Neural cell (in vitro differentiated cells): ENCODE measurements at regions not wholly inside any gene's neighbourhood (a gene's known extent, or its start where the extent isn't known, plus 50 kb on each side); places are given as distances from the start of the nearest gene placed in this dataset.

ENCODE experiments used
- EP300 ChIP-seq: fragments of 450-650 bp; conservative IDR thresholded peaks from 2 replicates; pipeline ENCODE4 v1.6.1; 2014; ENCODE audit warnings: antibody characterized with exemption, mild to moderate bottlenecking, moderate library complexity; ENCODE audit not compliant: poor library complexity, severe bottlenecking
- EZH2 ChIP-seq: fragments of 200-600, 300-800 bp; shearing (Covaris generic), sonication (generic); IDR thresholded peaks from 2 replicates; pipeline ENCODE4 v1.6.1; 2014; ENCODE audit warnings: antibody characterized with exemption, low read length, borderline replicate concordance, mild to moderate bottlenecking; ENCODE audit not compliant: insufficient read depth, poor library complexity, severe bottlenecking
- MXI1 ChIP-seq: fragments of 450-650 bp; conservative IDR thresholded peaks from 2 replicates; pipeline ENCODE4 v1.6.1; 2014; ENCODE audit warnings: antibody characterized with exemption, mild to moderate bottlenecking; ENCODE audit not compliant: poor library complexity, severe bottlenecking
- POLR2AphosphoS5 ChIP-seq: IDR thresholded peaks from 2 replicates; pipeline ENCODE4 v1.6.1; 2012
- RAD21 ChIP-seq: fragments of 450-650 bp; conservative IDR thresholded peaks from 2 replicates; pipeline ENCODE4 v1.6.1; 2014; ENCODE audit warnings: antibody characterized with exemption, mild to moderate bottlenecking, moderate library complexity
- SMC3 ChIP-seq: fragments of 450-650 bp; conservative IDR thresholded peaks from 2 replicates; pipeline ENCODE4 v1.6.1; 2014; ENCODE audit warnings: antibody characterized with exemption, mild to moderate bottlenecking, moderate library complexity; ENCODE audit not compliant: poor library complexity
- TAF1 ChIP-seq: IDR thresholded peaks from 2 replicates; pipeline ENCODE4 v1.6.1; 2012; ENCODE audit warnings: low read depth
- TF ChIP-seq, protein P1 (sequence below): IDR thresholded peaks from 2 replicates; pipeline ENCODE4 v1.6.1; 2012; ENCODE audit warnings: borderline replicate concordance
- TF ChIP-seq, protein P2 (sequence below): fragments of 450-650 bp; IDR thresholded peaks from 2 replicates; pipeline ENCODE4 v1.5.1; 2014; ENCODE audit warnings: antibody characterized with exemption, mild to moderate bottlenecking, moderate library complexity; ENCODE audit not compliant: poor library complexity, severe bottlenecking

DNA sequence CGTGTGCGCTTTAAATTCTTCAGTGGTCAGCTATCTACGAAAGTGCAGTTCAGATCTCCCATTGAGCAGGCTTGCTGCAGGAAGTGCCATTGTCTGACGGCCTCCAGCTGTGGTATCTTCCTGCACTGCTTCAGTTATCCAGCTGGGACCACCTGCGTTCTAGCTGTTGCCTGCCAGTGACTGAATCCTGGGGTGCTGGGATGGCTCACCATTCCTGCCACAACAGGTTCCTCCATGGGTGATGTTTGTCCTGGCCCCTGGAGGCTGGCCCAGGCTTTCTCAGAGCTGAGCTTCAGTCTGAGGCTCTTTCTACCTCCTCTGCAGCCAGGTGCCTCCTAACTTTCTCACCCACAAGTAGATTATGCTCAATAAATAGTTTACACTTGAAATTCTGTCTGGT lies 498.5 kb upstream of the HS6ST1 start:
- TF ChIP-seq, protein P1, sequence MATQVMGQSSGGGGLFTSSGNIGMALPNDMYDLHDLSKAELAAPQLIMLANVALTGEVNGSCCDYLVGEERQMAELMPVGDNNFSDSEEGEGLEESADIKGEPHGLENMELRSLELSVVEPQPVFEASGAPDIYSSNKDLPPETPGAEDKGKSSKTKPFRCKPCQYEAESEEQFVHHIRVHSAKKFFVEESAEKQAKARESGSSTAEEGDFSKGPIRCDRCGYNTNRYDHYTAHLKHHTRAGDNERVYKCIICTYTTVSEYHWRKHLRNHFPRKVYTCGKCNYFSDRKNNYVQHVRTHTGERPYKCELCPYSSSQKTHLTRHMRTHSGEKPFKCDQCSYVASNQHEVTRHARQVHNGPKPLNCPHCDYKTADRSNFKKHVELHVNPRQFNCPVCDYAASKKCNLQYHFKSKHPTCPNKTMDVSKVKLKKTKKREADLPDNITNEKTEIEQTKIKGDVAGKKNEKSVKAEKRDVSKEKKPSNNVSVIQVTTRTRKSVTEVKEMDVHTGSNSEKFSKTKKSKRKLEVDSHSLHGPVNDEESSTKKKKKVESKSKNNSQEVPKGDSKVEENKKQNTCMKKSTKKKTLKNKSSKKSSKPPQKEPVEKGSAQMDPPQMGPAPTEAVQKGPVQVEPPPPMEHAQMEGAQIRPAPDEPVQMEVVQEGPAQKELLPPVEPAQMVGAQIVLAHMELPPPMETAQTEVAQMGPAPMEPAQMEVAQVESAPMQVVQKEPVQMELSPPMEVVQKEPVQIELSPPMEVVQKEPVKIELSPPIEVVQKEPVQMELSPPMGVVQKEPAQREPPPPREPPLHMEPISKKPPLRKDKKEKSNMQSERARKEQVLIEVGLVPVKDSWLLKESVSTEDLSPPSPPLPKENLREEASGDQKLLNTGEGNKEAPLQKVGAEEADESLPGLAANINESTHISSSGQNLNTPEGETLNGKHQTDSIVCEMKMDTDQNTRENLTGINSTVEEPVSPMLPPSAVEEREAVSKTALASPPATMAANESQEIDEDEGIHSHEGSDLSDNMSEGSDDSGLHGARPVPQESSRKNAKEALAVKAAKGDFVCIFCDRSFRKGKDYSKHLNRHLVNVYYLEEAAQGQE: no peak
- TF ChIP-seq, protein P2, sequence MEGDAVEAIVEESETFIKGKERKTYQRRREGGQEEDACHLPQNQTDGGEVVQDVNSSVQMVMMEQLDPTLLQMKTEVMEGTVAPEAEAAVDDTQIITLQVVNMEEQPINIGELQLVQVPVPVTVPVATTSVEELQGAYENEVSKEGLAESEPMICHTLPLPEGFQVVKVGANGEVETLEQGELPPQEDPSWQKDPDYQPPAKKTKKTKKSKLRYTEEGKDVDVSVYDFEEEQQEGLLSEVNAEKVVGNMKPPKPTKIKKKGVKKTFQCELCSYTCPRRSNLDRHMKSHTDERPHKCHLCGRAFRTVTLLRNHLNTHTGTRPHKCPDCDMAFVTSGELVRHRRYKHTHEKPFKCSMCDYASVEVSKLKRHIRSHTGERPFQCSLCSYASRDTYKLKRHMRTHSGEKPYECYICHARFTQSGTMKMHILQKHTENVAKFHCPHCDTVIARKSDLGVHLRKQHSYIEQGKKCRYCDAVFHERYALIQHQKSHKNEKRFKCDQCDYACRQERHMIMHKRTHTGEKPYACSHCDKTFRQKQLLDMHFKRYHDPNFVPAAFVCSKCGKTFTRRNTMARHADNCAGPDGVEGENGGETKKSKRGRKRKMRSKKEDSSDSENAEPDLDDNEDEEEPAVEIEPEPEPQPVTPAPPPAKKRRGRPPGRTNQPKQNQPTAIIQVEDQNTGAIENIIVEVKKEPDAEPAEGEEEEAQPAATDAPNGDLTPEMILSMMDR: no peak
- TF ChIP-seq RAD21 (no peak), POLR2AphosphoS5 (no peak), EZH2 (no peak), TAF1 (no peak), MXI1 (no peak), EP300 (no peak), SMC3 (no peak)
